HCT116 (cell line): ENCODE measurements at regions not wholly inside any gene's neighbourhood (a gene's known extent, or its start where the extent isn't known, plus 50 kb on each side); places are given as distances from the start of the nearest gene placed in this dataset.

Source experiments
- EZH2phosphoT487 ChIP-seq: fragments of 200-600 bp; IDR thresholded peaks from 2 replicates; pipeline ENCODE4 v1.6.1; 2018; ENCODE audit warnings: antibody characterized with exemption, borderline replicate concordance
- SP1 ChIP-seq: IDR thresholded peaks from 2 replicates; pipeline ENCODE4 v1.6.1; 2012; ENCODE audit warnings: low read depth
- TF ChIP-seq, protein P1 (sequence below), 3 experiments: fragments of 200-600 bp in 1 of 3; sonication (generic) in 1 of 3; IDR thresholded peaks in 2 of 3; conservative IDR thresholded peaks in 1 of 3; 2 replicates each; pipeline ENCODE4 v1.5.1; 2012 to 2017; ENCODE audit warnings: low read depth in 2 of 3, low read length in 2 of 3, antibody characterized with exemption in 1 of 3, borderline replicate concordance in 1 of 3, control low read depth in 1 of 3, mild to moderate bottlenecking in 1 of 3, mixed read lengths in 1 of 3, mixed run types in 1 of 3, moderate library complexity in 1 of 3; ENCODE audit not compliant: insufficient read depth in 1 of 3
- TF ChIP-seq, protein P2 (sequence below): IDR thresholded peaks from 2 replicates; pipeline ENCODE4 v1.6.1; 2012
- TF ChIP-seq, protein P3 (sequence below): IDR thresholded peaks from 2 replicates; pipeline ENCODE4 v1.6.1; 2012; ENCODE audit warnings: low read depth

DNA sequence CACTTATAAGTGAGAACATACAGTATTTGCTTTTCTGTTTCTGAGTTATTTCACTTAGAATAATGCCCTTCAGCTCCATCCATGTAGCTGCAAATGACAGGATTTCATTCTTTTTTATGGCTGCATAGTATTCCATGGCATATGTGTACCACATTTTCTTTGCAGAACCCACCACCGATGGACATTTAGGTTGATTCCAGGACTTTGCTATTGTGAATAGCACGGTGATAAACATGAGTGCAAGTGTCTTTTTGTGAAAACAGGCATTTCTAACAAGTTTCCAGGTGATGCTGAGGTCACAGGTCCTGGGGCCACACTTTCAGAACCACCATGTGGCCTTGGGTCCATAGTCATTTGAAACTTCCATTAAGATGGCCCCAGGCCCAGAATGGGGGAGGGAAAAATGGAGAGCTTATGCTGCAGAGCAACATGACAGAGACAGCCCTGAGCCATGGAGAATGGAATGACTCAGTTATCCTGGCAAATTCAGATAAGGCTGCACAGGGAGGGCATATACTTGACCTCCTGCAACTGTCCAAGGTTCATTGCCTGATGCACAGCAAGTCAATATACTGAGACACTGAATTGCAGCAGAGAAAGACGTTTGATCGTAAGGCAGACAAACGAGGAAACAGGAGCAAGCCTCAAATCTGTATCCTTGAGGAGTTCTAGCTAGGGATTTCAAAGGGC, 248.0 kb upstream of the GALNT17 start:
- TF ChIP-seq SP1 (no peak), EZH2phosphoT487 (no peak)
- TF ChIP-seq, protein P1, sequence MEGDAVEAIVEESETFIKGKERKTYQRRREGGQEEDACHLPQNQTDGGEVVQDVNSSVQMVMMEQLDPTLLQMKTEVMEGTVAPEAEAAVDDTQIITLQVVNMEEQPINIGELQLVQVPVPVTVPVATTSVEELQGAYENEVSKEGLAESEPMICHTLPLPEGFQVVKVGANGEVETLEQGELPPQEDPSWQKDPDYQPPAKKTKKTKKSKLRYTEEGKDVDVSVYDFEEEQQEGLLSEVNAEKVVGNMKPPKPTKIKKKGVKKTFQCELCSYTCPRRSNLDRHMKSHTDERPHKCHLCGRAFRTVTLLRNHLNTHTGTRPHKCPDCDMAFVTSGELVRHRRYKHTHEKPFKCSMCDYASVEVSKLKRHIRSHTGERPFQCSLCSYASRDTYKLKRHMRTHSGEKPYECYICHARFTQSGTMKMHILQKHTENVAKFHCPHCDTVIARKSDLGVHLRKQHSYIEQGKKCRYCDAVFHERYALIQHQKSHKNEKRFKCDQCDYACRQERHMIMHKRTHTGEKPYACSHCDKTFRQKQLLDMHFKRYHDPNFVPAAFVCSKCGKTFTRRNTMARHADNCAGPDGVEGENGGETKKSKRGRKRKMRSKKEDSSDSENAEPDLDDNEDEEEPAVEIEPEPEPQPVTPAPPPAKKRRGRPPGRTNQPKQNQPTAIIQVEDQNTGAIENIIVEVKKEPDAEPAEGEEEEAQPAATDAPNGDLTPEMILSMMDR (IDR thresholded peaks at IDR 0.05 in 2 of 3, conservative IDR thresholded peaks at IDR 0.05 in 1 of 3; ENCODE audit: borderline replicate concordance in 1 of 3, insufficient read depth in 1 of 3, low read depth in 2 of 3, low read length in 2 of 3), result no peak
- TF ChIP-seq, protein P2, sequence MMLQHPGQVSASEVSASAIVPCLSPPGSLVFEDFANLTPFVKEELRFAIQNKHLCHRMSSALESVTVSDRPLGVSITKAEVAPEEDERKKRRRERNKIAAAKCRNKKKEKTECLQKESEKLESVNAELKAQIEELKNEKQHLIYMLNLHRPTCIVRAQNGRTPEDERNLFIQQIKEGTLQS, result no peak
- TF ChIP-seq, protein P3, sequence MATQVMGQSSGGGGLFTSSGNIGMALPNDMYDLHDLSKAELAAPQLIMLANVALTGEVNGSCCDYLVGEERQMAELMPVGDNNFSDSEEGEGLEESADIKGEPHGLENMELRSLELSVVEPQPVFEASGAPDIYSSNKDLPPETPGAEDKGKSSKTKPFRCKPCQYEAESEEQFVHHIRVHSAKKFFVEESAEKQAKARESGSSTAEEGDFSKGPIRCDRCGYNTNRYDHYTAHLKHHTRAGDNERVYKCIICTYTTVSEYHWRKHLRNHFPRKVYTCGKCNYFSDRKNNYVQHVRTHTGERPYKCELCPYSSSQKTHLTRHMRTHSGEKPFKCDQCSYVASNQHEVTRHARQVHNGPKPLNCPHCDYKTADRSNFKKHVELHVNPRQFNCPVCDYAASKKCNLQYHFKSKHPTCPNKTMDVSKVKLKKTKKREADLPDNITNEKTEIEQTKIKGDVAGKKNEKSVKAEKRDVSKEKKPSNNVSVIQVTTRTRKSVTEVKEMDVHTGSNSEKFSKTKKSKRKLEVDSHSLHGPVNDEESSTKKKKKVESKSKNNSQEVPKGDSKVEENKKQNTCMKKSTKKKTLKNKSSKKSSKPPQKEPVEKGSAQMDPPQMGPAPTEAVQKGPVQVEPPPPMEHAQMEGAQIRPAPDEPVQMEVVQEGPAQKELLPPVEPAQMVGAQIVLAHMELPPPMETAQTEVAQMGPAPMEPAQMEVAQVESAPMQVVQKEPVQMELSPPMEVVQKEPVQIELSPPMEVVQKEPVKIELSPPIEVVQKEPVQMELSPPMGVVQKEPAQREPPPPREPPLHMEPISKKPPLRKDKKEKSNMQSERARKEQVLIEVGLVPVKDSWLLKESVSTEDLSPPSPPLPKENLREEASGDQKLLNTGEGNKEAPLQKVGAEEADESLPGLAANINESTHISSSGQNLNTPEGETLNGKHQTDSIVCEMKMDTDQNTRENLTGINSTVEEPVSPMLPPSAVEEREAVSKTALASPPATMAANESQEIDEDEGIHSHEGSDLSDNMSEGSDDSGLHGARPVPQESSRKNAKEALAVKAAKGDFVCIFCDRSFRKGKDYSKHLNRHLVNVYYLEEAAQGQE, result no peak
